Endothelial cell of umbilical vein (primary cell): ENCODE measurements at regions not wholly inside any gene's neighbourhood (a gene's known extent, or its start where the extent isn't known, plus 50 kb on each side); places are given as distances from the start of the nearest gene placed in this dataset.
"Not testable (repeated sequence)": the region's sequence is repeated elsewhere in the genome, so short reads cannot be mapped to it uniquely, and the experiment has no call there.

ENCODE experiments used
- BruUV-seq: library from RNA; stranded (reverse); fragments of 400-500 nt; replicated peaks from 2 replicates; lab custom pipeline; 2021; lab: Mats Ljungman, UMichigan
- CTCF ChIA-PET: fragments of 300-600, 350-600 bp; sonication (Branson Sonifier 250); formaldehyde crosslinking; loops from one replicate; lab custom pipeline; 2021; ENCODE audit warnings: antibody characterized with exemption, inconsistent platforms; lab: Charles Lee
- POLR2A ChIA-PET: fragments of 300-600, 350-600 bp; sonication (Branson Sonifier 250); formaldehyde crosslinking; loops from one replicate; lab custom pipeline; 2021; ENCODE audit warnings: antibody characterized with exemption, inconsistent platforms; lab: Charles Lee
- DNase-seq: peaks from one replicate; pipeline ENCODE4 v3.0.0-alpha.2; 2011; ENCODE audit warnings: low read depth, low spot score
- FAIRE-seq: peaks from 2 replicates; lab custom pipeline; 2011; peaks lifted over from hg19 to GRCh38; lab: Jason Lieb, UNC
- H2AFZ ChIP-seq: 2 replicates; pipeline ENCODE4 v1.6.0; 2012; ENCODE audit warnings: low read depth, low read length, control low read depth, inconsistent platforms
- H3K27ac ChIP-seq: 2 replicates; pipeline ENCODE4 v1.5.1; 2011; ENCODE audit warnings: low read depth, mild to moderate bottlenecking, control low read depth, low read length, moderate library complexity; ENCODE audit not compliant: insufficient read depth
- H3K27me3 ChIP-seq, 2 experiments: 2 replicates each; pipeline versions ENCODE4 v1.6.0 to v1.6.1; 2011; ENCODE audit warnings: low read length in 2 of 2, mixed read lengths in 1 of 2; ENCODE audit not compliant: control insufficient read depth in 2 of 2, insufficient read depth in 2 of 2
- H3K36me3 ChIP-seq, 2 experiments: 2 replicates in 1 of 2; 3 replicates in 1 of 2; pipeline ENCODE4 v1.5.1; 2011; ENCODE audit warnings: low read length in 2 of 2, mild to moderate bottlenecking in 1 of 2, moderate library complexity in 1 of 2; ENCODE audit not compliant: control insufficient read depth in 2 of 2, insufficient read depth in 2 of 2; ENCODE audit errors: extremely low read depth in 1 of 2
- H3K4me1 ChIP-seq: 3 replicates; pipeline ENCODE4 v1.5.1; 2011; ENCODE audit warnings: mild to moderate bottlenecking, low read length; ENCODE audit not compliant: control insufficient read depth, insufficient read depth; ENCODE audit errors: extremely low read depth
- H3K4me2 ChIP-seq: 2 replicates; pipeline ENCODE4 v1.6.1; 2011; ENCODE audit warnings: low read length, control low read depth, mixed read lengths; ENCODE audit not compliant: insufficient read depth
- H3K4me3 ChIP-seq, 3 experiments: fragments of 200-600 bp in 1 of 3; sonication (generic), shearing (Covaris generic) in 1 of 3; replicated peaks in 1 of 3; 2 replicates each; pipeline ENCODE4 v1.5.1; 2011 to 2016; ENCODE audit warnings: control low read depth in 3 of 3, low read length in 3 of 3, mild to moderate bottlenecking in 2 of 3, inconsistent platforms in 1 of 3, low read depth in 1 of 3, moderate library complexity in 1 of 3; ENCODE audit not compliant: insufficient read depth in 1 of 3
- H3K79me2 ChIP-seq: 2 replicates; pipeline ENCODE4 v1.6.0; 2012; ENCODE audit warnings: low read length, inconsistent platforms; ENCODE audit not compliant: control insufficient read depth, insufficient read depth
- H3K9ac ChIP-seq: replicated peaks from 2 replicates; pipeline ENCODE3; 2011; ENCODE audit warnings: low read length, control low read depth; ENCODE audit not compliant: insufficient read depth; ENCODE audit errors: extremely low read depth
- H3K9me1 ChIP-seq: replicated peaks from 3 replicates; pipeline ENCODE4 v1.6.0; 2011; ENCODE audit warnings: mild to moderate bottlenecking, low read length; ENCODE audit not compliant: control insufficient read depth, insufficient read depth; ENCODE audit errors: extremely low read depth
- H3K9me3 ChIP-seq: replicated peaks from 2 replicates; pipeline ENCODE4 v1.5.1; 2012; ENCODE audit warnings: low read length, inconsistent platforms; ENCODE audit not compliant: control insufficient read depth, insufficient read depth
- H4K20me1 ChIP-seq: replicated peaks from 2 replicates; pipeline ENCODE3; 2011; ENCODE audit warnings: mild to moderate bottlenecking, low read length; ENCODE audit not compliant: control insufficient read depth, insufficient read depth; ENCODE audit errors: extremely low read depth
- JUN ChIP-seq: IDR thresholded peaks from 2 replicates; pipeline ENCODE4 v1.6.1; 2011; ENCODE audit warnings: borderline replicate concordance, low read depth; ENCODE audit not compliant: insufficient read length, insufficient read depth
- dilution Hi-C: fragments of 300-500 bp; cut with MboI; formaldehyde crosslinking; loops from one replicate; pipeline ENCODE4 v1.15.0; 2019; ENCODE audit warnings: low sequenced_read_pairs; ENCODE audit not compliant: extremely low pct_ligation_motif_present
- intact Hi-C: fragments of 100-400 bp; cut with micrococcal nuclease; formaldehyde crosslinking; loops from one replicate; pipeline ENCODE4 v1.10.0; 2022

DNA sequence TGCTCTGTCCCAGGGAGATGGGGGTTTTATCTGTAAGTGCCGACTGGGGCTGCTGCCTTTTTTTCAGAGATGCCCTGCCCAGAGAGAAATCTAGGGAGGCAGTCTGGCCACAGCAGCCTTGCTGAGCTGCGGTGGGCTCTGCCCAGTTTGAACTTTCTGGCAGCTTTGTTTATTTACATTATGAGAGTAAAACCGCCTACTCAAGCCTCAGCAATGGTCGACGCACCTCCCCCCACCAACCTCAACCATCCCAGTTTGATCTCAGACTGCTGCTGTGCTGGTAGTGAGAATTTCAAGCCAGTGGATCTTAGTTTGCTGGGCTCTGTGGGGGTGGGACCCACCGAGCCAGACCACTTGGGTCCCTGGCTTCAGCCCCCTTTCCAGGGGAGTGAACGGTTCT lies 188.0 kb downstream of the PRELID2 start:
- H3K27me3 ChIP-seq, H3K36me3 ChIP-seq, H3K9me1 ChIP-seq, H3K79me2 ChIP-seq, H3K9ac ChIP-seq, H3K4me1 ChIP-seq, intact Hi-C loops, H3K9me3 ChIP-seq, BruUV-seq, POLR2A ChIA-PET, H3K4me2 ChIP-seq, H4K20me1 ChIP-seq, H2AFZ ChIP-seq, H3K4me3 ChIP-seq, CTCF ChIA-PET, dilution Hi-C loops, DNase-seq, H3K27ac ChIP-seq, FAIRE-seq: not testable (repeated sequence)

GRCh38 chr5:145643214-145643613 lies 191.9 kb downstream of the PRELID2 start:
- H3K9me1 ChIP-seq, H3K36me3 ChIP-seq, H3K9ac ChIP-seq, BruUV-seq, H2AFZ ChIP-seq, H3K9me3 ChIP-seq, H3K4me2 ChIP-seq, H3K27me3 ChIP-seq, DNase-seq, intact Hi-C loops, dilution Hi-C loops, H4K20me1 ChIP-seq, CTCF ChIA-PET, POLR2A ChIA-PET, H3K4me3 ChIP-seq, H3K79me2 ChIP-seq, H3K4me1 ChIP-seq, H3K27ac ChIP-seq, FAIRE-seq: not testable (repeated sequence)

DNA sequence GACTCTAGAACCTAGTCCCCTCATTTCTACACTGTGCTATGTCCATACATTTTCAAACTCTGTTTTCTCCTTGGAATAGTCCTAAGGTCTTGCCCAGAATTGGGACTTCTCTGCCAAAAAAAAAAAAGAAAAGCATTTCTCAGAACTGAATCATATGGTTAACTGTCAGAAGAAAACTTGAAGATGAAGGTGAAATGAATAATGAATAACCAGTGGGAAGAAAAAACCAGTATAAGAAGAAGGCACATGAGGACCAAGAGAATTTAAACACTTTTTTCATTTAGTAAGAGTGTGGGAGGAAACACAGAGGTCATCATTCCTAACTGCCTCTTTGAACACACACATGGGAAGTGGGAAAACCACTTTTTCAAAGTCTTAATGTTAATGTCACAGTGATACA lies 197.7 kb downstream of the PRELID2 start:
- H4K20me1 ChIP-seq: no peaks in the 10 kb centered on the region
- H3K36me3 ChIP-seq: no peaks in the 10 kb centered on the region
- H2AFZ ChIP-seq: no peak overlapping the region
- no peak overlapping the region for H3K27ac ChIP-seq
- DNase-seq: no peak
- CTCF ChIA-PET: no interaction called here
- H3K9me1 ChIP-seq: no peaks in the 10 kb centered on the region
- H3K4me3 ChIP-seq: no peak overlapping the region
- H3K27me3 ChIP-seq: no peaks in the 10 kb centered on the region
- dilution Hi-C loops: no loop called here
- POLR2A ChIA-PET: no interaction called here
- no peaks in the 10 kb centered on the region for H3K79me2 ChIP-seq
- H3K4me1 ChIP-seq: no peaks in the 10 kb centered on the region
- no peak for FAIRE-seq
- no peak overlapping the region for H3K4me2 ChIP-seq
- H3K9me3 ChIP-seq: no peaks in the 10 kb centered on the region
- intact Hi-C loops: no loop called here
- no peak overlapping the region for H3K9ac ChIP-seq
- no TSS peak for BruUV-seq
- no peak for TF ChIP-seq JUN
